ENCODE measurements at regions not wholly inside any gene's neighbourhood (a gene's known extent, or its start where the extent isn't known, plus 50 kb on each side); places are given as distances from the start of the nearest gene placed in this dataset.
"Not testable (repeated sequence)": the region's sequence is repeated elsewhere in the genome, so short reads cannot be mapped to it uniquely, and the experiment has no call there.

DNA sequence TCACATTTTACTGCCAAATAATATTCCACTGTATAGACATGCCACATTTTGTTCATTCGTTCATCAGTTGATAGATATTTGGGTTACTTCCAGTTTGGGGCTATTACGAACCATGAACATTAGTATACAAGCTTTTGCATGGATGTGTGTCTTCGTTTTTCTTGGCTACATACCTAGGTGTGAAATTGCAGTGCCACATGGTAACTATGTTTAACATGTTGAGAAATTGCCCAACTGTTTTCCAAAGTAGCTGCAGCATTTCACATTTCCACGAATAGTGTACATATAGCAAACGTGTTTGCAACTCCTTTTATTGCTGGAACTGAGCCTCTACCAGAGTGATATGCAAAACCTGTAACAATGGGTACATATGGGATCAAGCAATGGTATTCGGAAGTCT lies 221.5 kb downstream of the VEGFC start:
- DNase-seq (ENCODE audit: low read depth in 2 of 2), result no peak

DNA sequence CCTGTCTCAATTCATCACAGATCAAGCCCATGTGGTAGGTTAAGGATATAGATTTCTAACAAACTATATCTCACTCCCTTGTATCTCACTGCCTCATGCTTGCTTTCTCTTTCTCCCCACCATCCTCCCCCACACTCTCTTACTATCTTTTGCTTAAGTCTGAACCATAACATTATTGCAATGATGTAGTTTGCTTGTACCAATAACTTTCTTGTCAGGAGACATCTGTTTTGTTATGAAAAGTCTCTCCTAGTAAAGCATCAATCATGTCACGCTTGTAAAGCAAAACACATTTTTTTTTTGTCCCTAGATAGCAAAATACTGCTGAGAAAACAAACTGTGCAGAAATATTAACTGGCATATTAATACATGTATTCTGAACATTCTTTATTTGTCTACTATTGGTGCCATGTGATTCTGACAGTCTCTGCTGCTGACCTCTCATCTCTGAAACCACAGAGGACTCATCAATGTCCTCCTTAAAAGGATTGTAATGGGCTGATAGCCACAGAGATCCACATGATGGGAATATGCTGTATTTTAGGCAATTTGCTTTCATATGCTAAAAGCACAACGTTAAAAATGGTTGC lies 217.5 kb downstream of the VEGFC start:
- DNase-seq (ENCODE audit: low read depth in 2 of 2), result no peak

DNA sequence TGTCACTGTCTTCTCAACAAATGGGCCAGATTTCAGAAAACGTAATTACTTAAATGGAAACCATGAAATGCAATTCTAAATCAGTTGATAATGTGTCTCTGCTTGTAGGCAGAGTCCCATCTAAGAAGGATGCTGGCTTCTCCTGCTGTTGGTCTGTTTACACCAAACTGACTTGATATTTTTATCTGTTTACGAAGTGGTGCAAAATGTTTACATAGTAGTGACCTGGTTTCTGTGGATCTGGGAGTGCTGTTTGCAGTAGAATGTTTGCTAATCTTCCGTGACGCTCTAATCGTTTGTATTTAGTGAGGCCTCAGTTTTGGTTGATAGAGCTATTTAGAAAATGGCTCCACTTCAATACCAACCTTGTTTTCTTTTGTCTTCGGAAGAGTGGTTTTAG lies 213.5 kb downstream of the VEGFC start:
- DNase-seq (ENCODE audit: low read depth in 2 of 2), result no peak

DNA sequence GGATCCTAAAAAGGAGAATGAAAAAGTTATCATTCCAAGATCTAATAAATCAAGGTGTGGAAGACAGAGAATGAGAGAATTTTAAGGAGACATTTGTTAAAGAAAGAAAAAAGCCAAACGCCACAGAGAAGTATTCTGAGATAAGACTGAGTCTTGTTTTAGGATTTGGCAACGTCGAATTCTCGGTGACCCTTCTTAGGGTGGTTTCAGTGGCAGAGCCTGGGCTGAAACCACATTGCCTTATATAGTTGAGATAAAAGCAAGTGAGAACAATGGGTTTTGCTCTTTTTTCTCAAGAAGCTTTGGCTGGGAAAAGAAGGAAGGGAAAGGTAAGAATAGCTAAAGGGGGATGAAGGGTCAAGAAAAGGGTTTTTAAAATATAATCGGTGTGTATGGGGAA lies 209.4 kb downstream of the VEGFC start:
- no peak for DNase-seq (ENCODE audit: low read depth in 2 of 2)

DNA sequence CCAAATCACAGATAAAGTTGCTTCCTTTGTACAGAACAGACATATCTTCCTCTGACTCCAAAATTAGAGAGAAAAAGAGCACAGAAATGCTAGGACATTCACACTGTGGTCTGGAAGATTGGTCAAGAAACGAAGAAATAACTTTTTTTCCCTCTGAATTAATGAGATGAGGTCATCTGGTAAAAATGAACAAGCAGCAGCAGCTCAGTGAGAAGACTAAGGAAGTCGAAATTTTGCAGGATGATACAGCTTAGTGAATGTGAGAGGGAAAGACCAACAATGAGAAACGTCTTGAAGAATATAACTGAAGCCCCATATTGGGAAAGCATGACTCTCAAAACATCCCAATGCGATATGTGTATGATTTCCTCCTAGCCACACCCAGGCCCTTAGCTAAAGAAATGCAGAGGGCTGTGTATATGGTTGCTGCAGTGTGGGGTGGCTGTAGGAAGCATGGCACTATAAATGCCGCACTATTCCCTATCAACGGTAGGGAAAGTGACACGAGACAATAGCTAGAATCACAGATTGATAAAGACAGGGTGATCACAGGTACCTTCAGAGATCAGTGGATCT lies 208.6 kb downstream of the VEGFC start:
- no peak for DNase-seq (ENCODE audit: low read depth in 2 of 2)

DNA sequence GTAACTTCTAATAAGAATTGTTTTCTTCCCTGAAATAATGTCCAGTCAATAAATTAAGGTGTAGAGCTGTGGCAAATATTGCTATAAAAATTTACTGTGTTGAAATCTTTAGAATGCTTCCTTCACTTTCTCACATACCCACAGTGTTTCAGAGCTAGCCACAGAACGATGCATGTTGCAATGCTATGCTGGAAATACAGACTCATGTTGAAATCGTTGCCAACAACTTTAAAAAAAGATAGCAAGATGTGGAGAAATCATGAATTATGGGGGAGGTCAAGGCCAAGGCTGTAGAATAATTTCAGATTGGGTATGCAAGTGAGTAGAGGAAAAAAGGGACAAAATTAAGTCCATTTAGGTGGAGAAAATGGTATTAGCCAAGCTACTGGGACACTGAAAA lies 204.8 kb downstream of the VEGFC start:
- no peak for DNase-seq (ENCODE audit: low read depth in 2 of 2)

DNA sequence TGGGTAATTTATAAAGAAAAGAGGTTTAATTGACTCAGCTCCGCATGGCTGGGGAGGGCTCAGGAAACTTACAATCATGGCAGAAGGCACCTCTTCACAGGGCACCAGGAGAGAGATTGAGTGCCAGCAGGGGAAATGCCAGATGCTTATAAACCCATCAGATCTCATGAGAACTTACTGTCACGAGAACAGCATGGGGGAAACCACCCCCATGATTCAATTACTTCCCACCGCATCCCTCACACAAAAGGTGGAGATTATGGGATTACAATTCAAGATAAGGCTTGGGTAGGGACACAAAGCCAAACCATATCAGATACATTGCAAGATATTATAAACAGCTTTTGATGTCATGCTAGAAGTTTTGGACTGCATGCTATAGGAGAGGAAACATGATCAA lies 204.3 kb downstream of the VEGFC start:
- no peak for DNase-seq (ENCODE audit: low read depth in 2 of 2)

DNA sequence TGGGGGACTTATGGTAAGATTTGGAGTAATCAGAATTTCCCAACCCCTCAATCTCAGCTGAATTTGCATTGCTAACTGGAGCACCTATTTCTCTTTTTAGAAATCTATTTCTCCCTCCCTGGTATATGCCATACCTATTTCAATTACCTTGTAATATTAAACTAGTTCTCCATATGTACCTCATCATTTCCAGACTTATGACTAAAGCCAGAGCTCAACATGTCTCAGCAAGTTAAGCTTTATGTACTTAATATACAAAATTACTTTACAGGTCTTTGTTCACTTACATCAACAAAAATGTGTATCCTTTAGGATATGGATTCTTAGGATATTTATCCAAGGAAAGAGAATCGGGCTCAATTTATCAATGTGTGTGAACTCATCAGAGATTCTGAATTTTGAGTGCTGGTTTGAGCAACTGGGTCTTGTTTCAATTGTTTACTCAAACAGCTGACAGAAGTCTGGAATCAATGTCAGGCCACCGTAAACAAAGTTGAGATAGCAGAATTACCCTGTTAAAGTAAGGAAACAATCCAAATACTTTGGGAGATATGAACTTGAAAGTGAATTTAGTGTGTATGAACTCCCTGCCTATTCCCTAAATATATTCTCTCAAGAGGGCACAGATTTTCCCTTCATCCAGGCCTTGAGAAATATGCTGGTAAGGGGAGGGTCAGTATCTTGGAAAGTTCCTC lies 199.6 kb downstream of the VEGFC start:
- DNase-seq (ENCODE audit: low read depth in 2 of 2), result no peak

DNA sequence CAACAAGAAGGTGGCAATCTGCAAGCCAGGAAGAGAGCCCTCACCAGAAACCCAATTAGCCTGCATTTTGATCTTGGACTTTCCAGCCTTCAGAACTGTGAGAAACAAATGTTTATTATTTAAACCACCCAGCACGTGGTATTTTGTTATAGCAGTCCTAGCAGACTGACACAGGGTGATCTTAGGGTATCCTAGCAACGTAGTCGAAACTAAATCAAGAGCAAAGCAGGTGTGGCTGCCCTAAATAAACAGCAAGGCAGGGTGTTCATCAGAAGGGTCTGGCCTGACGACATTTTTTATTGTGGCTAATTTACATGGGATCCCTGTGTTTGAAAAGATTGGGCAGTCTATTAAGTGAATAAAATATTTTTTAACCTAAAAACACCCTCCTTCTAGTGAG lies 198.8 kb downstream of the VEGFC start:
- no peak for DNase-seq (ENCODE audit: low read depth in 2 of 2)

DNA sequence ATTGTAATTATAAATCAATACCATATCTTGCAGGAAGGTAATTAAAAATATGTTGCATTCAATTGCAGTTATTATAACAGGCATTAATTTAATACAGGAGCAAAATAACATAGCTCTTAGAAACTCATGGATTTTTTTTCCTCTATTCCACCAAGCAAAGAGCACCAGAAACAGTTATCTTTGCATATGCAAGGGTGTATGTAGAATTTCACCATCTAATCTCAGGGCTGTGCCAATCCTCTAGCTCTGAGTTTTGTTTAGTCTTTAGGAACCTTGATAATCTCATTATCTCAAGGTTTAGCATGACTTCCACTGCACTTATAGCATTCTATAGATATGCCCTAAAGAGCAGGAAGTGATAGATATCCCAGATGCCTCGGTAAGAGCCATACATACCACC lies 197.5 kb downstream of the VEGFC start:
- no peak for DNase-seq (ENCODE audit: low read depth in 2 of 2)

DNA sequence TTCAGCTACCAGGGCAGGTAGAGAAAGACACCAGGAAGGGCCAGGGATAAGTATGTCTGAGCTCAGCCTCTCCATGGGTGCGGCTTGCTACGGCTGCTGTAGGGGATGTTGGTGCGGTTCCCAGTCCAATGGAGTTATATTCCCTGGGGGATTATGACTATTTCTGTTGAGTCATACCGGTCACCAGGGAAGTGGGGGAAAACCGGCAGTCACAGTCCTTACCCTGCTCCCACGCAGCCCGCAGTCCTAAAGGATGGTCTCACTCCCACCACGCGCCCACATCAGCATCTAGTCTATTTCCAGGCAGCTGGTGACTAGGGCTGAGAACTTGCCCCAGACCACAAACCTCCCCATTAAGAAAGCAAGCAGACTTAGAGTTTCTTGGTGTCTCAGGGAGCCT lies 191.6 kb downstream of the VEGFC start:
- no peak for DNase-seq (ENCODE audit: low read depth in 2 of 2)

DNA sequence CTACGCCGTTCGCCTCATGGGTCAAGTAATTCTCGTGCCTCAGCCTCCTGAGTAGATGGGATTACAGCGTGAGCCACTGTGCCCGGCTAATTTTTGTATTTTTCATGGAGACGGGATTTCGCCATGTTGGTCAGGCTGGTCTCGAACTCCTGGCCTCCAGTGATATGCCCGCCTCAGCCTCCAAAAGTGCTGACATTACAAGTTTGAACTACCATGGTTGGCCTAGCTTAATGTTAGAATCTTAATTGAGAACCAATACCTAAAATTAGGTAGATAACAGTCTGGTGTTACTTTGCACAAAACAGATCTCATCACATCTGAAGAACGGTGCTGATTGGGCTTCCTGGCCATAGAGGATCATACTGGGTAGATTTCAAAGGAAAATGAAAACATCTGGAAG lies 184.9 kb downstream of the VEGFC start:
- DNase-seq (ENCODE audit: low read depth in 2 of 2), result no peak

DNA sequence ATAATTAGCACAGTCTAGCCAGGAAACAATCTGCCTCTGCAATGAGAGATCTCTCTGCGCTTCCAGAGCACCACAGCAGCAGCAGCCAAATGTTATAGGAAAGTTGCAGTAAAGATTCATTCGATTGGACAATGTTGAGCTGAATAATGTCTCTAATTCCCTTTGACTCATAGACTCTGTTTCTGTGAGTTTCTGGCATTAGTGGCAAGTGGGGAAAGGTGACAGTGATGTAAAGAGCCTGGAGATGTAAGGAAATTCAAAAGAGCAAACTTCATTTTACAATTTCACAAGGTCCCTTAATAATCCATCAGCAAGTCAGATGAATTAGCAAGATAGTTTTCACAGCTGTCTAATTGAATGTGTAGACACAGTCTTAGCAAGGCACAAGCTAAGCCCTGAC lies 184.4 kb downstream of the VEGFC start:
- no peak for DNase-seq (ENCODE audit: low read depth in 2 of 2)

DNA sequence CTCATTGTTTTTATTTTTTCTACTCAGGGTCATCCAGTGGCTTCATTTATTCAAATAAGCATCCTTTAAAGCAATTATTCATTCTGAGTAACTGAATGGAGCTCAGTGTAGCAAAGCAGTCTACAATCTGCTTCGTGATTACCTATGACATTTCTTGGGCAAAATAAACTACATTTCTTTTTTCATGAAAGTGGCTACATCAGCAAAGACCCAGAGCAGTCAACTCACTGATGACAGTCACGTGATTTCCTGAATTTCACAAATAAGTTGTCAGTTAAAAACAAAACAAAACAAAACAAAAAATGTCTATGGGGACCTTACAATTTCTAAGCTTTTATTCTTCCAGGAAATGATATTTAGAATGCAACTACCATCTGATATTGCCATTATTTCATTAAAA lies 182.1 kb downstream of the VEGFC start:
- DNase-seq (ENCODE audit: low read depth in 2 of 2), result no peak

DNA sequence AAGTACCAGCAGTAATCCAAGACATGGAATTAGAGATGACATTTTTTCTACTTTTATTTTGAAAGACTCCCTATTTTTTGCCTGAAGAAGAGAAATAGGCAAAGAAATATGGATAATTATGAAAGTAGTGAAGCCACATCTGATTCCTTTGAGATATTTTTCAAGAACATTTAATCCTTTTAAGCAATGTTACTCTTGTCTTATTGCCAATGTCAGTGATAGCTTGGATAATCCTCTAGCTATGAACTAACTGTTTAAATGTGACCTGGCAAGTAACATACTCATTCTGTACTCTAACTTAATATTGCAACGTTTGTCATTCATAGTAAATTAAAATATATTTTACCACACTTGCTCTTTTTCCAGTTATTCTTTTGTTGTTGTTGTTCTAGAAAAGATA lies 181.3 kb downstream of the VEGFC start:
- DNase-seq (ENCODE audit: low read depth in 2 of 2), result no peak

DNA sequence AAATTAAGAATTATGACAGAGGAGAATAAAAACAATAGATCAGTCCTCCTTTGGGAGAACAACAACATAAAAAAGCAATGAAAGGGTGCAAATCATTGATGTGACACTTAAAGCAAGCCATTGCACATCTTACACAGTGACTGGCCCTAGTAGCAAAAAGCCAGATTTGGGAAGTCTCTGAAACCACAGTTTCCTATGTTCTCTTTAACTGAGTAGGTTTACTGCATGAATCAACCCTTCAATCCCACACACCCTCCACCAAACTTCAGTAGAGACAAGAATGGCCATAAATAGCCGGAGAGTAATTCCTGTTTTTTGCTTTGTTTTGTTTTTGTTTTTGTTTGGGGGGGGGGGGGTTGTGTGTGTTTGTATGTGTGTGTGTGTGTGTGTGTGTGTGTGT lies 180.8 kb downstream of the VEGFC start:
- DNase-seq (ENCODE audit: low read depth in 2 of 2), result no peak

DNA sequence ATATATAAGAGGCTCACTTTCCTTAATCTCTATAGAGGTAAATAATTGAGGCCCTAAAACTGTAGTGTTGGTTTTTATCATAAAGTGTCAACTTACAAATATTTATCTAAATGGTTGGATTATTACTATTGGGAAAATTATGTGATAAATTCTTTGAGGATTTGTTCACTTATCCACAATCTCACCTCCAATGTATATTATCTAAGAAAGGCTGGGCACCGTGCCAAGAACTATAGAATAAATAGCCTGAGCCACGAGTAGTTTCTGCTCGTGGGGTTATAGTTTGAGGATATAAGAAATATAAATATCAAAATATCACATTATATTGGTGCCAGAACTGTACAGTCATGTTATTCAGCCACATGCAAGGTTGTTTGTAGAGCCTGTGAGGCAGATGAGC lies 177.9 kb downstream of the VEGFC start:
- DNase-seq (ENCODE audit: low read depth in 2 of 2), result no peak

DNA sequence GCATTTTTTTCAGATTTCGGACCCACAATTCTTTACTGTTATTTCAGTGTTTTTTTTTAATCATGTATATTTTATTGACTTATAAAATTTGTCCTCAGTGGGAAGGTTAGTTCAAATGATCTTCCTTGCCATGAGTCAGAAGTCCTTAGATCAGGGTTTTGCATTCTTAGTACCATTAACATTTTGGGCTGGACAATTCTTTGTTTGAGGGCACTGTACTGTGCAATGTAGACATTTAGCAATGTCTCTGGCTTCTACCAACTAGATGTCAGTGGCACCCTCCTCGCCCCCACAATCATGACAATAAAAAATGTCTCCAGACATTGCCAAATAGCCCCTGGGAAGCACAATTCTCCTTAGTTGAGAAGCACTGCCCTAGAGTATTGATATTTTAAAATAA lies 176.6 kb downstream of the VEGFC start:
- no peak for DNase-seq (ENCODE audit: low read depth in 2 of 2)

DNA sequence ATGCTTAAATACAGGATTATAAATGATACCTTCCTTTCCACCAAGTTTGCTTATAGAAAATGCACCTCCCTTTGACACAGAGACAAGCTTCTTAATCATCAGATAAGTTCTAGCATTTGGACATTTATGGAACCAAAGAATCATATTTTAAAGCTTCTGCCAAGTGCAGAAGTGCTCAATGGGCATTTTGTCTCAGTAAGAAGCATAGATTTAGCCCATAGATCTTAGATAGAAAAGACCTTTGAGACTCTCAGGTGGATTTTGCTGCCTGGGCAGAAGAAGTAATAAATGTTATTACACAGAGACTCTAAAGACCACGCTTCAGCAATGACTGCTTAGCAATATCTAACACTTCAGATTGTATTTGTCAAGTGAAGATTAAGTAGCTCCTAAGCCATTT lies 174.6 kb downstream of the VEGFC start:
- DNase-seq (ENCODE audit: low read depth in 2 of 2), result no peak

DNA sequence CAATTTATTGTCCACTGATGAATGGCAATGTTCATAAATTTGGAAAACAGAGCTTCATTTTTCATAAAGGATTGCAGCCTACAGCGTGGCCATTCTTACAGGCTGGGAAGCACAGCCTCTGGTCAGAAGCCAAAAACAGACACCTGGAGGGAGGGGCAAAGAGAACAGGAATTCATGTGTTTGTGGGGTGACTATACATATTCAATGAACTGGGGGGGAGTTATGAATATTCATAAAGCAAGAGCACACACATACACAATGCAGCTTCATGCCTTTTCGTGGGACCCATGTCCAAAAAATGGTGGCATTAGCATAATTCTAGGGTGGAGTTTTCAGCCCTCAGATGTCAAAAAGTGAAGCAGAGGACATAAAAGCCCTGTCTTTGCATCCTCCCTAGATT lies 173.3 kb downstream of the VEGFC start:
- DNase-seq (ENCODE audit: low read depth in 2 of 2), result no peak

DNA sequence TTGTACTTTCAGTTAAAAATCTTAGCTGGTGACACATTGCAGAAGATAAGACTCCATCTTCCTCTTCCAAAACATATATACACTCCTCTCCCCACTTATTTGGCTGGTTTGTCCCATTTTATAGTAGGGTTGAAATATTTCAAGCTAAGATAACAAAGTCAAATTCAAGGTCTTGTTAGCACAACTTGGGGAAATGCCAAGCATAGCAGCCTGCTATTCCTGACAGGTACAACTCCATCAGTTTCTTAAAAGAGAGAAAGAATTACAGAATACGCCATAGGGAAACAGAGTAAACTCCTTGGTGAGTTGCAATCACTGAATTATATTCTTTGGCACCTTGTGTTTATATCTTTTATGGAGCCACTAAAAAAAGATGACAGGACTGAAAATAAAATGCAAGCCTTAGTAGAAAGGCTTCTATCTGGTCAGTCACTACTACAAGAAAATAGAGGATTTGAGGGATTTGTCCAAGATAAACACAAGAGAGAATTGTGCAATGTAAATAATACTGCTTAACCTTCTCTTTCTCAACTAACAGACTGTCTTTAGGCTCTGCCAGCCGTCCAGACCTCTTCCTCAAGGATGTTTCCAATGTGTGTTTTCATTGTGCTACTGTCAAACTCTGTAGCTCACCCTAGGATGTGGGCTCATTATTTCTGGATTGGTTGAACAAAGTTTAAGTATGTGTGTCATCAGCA lies 170.3 kb downstream of the VEGFC start:
- DNase-seq (ENCODE audit: low read depth in 2 of 2), result no peak

DNA sequence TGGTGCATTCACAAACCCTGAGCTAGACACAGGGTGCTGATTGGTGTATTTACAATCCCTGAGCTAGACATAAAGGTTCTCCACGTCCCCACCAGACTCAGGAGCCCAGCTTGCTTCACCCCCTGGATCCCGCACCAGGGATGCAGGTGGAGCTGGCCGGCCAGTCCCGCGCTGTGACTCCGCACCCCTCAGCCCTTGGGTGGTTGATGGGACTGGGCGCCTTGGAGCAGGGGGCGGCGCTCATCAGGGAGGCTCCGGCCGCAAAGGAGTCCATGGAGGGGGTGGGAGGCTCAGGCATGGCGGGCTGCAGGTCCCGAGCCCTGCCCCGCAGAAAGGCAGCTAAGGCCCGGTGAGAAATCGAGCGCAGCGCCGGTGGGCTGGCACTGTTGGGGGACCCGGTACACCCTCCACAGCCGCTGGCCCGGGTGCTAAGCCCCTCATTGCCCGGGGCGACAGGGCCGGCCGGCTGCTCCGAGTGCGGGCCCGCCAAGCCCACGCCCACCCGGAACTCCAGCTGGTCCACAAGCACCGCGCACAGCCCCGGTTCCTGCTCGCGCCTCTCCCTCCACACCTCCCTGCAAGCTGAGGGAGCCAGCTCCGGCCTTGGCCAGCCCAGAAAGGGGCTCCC lies 167.6 kb downstream of the VEGFC start:
- not testable (repeated sequence) for DNase-seq (ENCODE audit: low read depth in 2 of 2)

Data from dermis microvascular lymphatic vessel endothelial cell (primary cell).